SK-N-SH treated with all-trans-retinoic acid at 6 μM for 48 hours (cell line): ENCODE measurements at regions not wholly inside any gene's neighbourhood (a gene's known extent, or its start where the extent isn't known, plus 50 kb on each side); places are given as distances from the start of the nearest gene placed in this dataset.

Source experiments
- ARNTL ChIP-seq: fragments of 450-650 bp; formaldehyde crosslinking; IDR thresholded peaks from 2 replicates; pipeline ENCODE4 v1.5.0; 2020; ENCODE audit warnings: low read depth, mild to moderate bottlenecking, moderate library complexity, borderline replicate concordance
- CSDC2 ChIP-seq: fragments of 250-450 bp; sonication (Bioruptor Pico); IDR thresholded peaks from 2 replicates; pipeline ENCODE4 v1.5.0; 2020; ENCODE audit warnings: mild to moderate bottlenecking, moderate library complexity
- ESRRG ChIP-seq: fragments of 250-450 bp; sonication (Bioruptor Pico); IDR thresholded peaks from 2 replicates; pipeline ENCODE4 v1.6.1; 2021; ENCODE audit warnings: mild to moderate bottlenecking
- PATZ1 ChIP-seq: fragments of 250-450 bp; sonication (Bioruptor Pico); IDR thresholded peaks from 2 replicates; pipeline ENCODE4 v1.8.0; 2020; ENCODE audit warnings: mild to moderate bottlenecking, moderate library complexity, borderline replicate concordance
- PPARA ChIP-seq: fragments of 250-450 bp; sonication (Bioruptor Pico); IDR thresholded peaks from 2 replicates; pipeline ENCODE4 v1.5.0; 2020; ENCODE audit warnings: mild to moderate bottlenecking, borderline replicate concordance
- RARB ChIP-seq: fragments of 250-450 bp; sonication (Bioruptor Pico); IDR thresholded peaks from 2 replicates; pipeline ENCODE4 v1.8.0; 2021; ENCODE audit warnings: mild to moderate bottlenecking, moderate library complexity
- SNAI2 ChIP-seq: fragments of 250-450 bp; sonication (Bioruptor Pico); IDR thresholded peaks from 2 replicates; pipeline ENCODE4 v1.5.0; 2020; ENCODE audit warnings: mild to moderate bottlenecking, moderate library complexity
- TOX ChIP-seq: fragments of 250-450 bp; sonication (Bioruptor Pico); IDR thresholded peaks from 2 replicates; pipeline ENCODE4 v1.8.0; 2021; ENCODE audit warnings: mild to moderate bottlenecking, moderate library complexity, borderline replicate concordance
- TSHZ2 ChIP-seq: fragments of 250-450 bp; sonication (Bioruptor Pico); IDR thresholded peaks from 2 replicates; pipeline ENCODE4 v1.5.0; 2020; ENCODE audit warnings: mild to moderate bottlenecking, moderate library complexity
- ZFP3 ChIP-seq: fragments of 250-450 bp; sonication (Bioruptor Pico); IDR thresholded peaks from 2 replicates; pipeline ENCODE4 v1.5.0; 2020; ENCODE audit warnings: mild to moderate bottlenecking, moderate library complexity
- ZNF565 ChIP-seq: fragments of 450-650 bp; formaldehyde crosslinking; conservative IDR thresholded peaks from 2 replicates; pipeline ENCODE4 v1.5.0; 2020; ENCODE audit warnings: low read depth, mild to moderate bottlenecking, moderate library complexity
- ZNF70 ChIP-seq: fragments of 450-650 bp; formaldehyde crosslinking; IDR thresholded peaks from 2 replicates; pipeline ENCODE4 v1.5.0; 2020; ENCODE audit warnings: mild to moderate bottlenecking, moderate library complexity
- ZNF8 ChIP-seq: fragments of 450-650 bp; formaldehyde crosslinking; IDR thresholded peaks from 2 replicates; pipeline ENCODE4 v1.5.0; 2020; ENCODE audit warnings: mild to moderate bottlenecking, moderate library complexity

- TF ChIP-seq ZNF565 (CRISPR knock-in tag) (no peak), SNAI2 (CRISPR knock-in tag) (no peak), TSHZ2 (CRISPR knock-in tag) (no peak), ESRRG (CRISPR knock-in tag) (no peak), PATZ1 (CRISPR knock-in tag) (no peak), ZFP3 (CRISPR knock-in tag) (no peak), ZNF8 (CRISPR knock-in tag) (no peak), ARNTL (CRISPR knock-in tag) (no peak), RARB (CRISPR knock-in tag) (no peak), TOX (CRISPR knock-in tag) (no peak), PPARA (CRISPR knock-in tag) (no peak), CSDC2 (CRISPR knock-in tag) (no peak), ZNF70 (no peak)
Measured at GRCh38 chr20:34190262-34190661, 51.0 kb upstream of the ASIP start.
